Prostate gland (tissue), 2 donors: ENCODE measurements at regions not wholly inside any gene's neighbourhood (a gene's known extent, or its start where the extent isn't known, plus 50 kb on each side); places are given as distances from the start of the nearest gene placed in this dataset.

Source experiments
- POLR2A ChIP-seq: fragments of 450-650 bp; IDR thresholded peaks from one replicate; pipeline ENCODE4 v1.6.1; 2016; ENCODE audit warnings: antibody characterized with exemption, mild to moderate bottlenecking
- POLR2AphosphoS5 ChIP-seq: sonication (generic); formaldehyde crosslinking; IDR thresholded peaks from one replicate; pipeline ENCODE4 v1.6.1; 2017; ENCODE audit warnings: antibody characterized with exemption
- TF ChIP-seq, protein P1 (sequence below), 4 experiments: fragments of 200-600 bp in 2 of 4; fragments of 450-650 bp in 2 of 4; sonication (generic) in 2 of 4; IDR thresholded peaks; 1 replicate in 3 of 4; 2 replicates in 1 of 4; pipeline ENCODE4 v1.5.1; 2016 to 2019; ENCODE audit warnings: antibody characterized with exemption in 4 of 4, mild to moderate bottlenecking in 2 of 4, moderate library complexity in 2 of 4

DNA sequence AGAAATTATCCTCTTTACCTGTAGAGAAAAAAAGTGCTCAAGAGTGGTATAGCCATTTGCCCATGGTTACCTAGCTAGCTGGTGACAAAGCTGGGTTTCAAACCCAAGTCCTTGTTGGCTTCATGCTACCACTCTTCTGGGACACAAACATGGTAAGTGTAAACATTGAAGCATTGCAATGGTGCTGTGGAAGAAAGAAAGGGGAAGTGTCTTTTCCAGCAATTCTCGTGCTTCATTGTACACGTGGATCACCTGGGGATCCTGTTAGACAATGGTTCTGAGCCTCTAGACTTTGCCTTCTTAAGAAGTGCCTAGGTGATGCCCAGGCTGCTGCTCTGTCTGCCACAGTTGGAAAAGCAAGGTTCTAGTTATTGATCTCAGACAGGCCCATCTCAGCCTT lies 134.8 kb upstream of the CTNNB1 start:
- TF ChIP-seq, protein P1, sequence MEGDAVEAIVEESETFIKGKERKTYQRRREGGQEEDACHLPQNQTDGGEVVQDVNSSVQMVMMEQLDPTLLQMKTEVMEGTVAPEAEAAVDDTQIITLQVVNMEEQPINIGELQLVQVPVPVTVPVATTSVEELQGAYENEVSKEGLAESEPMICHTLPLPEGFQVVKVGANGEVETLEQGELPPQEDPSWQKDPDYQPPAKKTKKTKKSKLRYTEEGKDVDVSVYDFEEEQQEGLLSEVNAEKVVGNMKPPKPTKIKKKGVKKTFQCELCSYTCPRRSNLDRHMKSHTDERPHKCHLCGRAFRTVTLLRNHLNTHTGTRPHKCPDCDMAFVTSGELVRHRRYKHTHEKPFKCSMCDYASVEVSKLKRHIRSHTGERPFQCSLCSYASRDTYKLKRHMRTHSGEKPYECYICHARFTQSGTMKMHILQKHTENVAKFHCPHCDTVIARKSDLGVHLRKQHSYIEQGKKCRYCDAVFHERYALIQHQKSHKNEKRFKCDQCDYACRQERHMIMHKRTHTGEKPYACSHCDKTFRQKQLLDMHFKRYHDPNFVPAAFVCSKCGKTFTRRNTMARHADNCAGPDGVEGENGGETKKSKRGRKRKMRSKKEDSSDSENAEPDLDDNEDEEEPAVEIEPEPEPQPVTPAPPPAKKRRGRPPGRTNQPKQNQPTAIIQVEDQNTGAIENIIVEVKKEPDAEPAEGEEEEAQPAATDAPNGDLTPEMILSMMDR (IDR thresholded peaks at IDR 0.05) = no peak
- no peak for TF ChIP-seq POLR2A
- TF ChIP-seq POLR2AphosphoS5 = no peak
